Endometrium (tissue), 2 donors: ENCODE measurements at regions not wholly inside any gene's neighbourhood (a gene's known extent, or its start where the extent isn't known, plus 50 kb on each side); places are given as distances from the start of the nearest gene placed in this dataset.

Source experiments
- FAIRE-seq: peaks from 2 replicates; lab custom pipeline; 2012; peaks lifted over from hg19 to GRCh38; lab: Jason Lieb, UNC
- donor health status: control.
- donor health status: control.

GRCh38 chr15:47644722-47645121, 72.6 kb upstream of the SEMA6D start:
- FAIRE-seq = no peak

- FAIRE-seq = no peak
Measured at GRCh38 chr15:47650564-47650963, 66.7 kb upstream of the SEMA6D start.

- FAIRE-seq = no peak
Measured at GRCh38 chr15:47652328-47652727, 65.0 kb upstream of the SEMA6D start.

- FAIRE-seq = no peak
Measured at GRCh38 chr15:47652844-47653243, 64.5 kb upstream of the SEMA6D start.

- no peak for FAIRE-seq
Measured at GRCh38 chr15:47661661-47662180, 55.6 kb upstream of the SEMA6D start.

- no peak for FAIRE-seq
Measured at GRCh38 chr15:47663101-47663500, 54.2 kb upstream of the SEMA6D start.
